Mucosa of descending colon (tissue), 3 donors: ENCODE measurements at regions not wholly inside any gene's neighbourhood (a gene's known extent, or its start where the extent isn't known, plus 50 kb on each side); places are given as distances from the start of the nearest gene placed in this dataset.

ENCODE experiments used
- ATAC-seq: fragments of 200-7000 bp; cut with Tn5 transposase; one replicate; pipeline ENCODE4 v1.9.1; 2020; ENCODE audit warnings: mild to moderate bottlenecking, moderate library complexity
- DNase-seq, 3 donors: peaks; one replicate each; pipeline ENCODE4 v3.0.0-alpha.2; 2020
- H3K36me3 ChIP-seq: fragments of 200-600 bp; one replicate; pipeline ENCODE4 v1.8.0; 2021; ENCODE audit warnings: low read depth, mild to moderate bottlenecking
- H3K4me1 ChIP-seq: fragments of 200-600 bp; one replicate; pipeline ENCODE4 v1.8.0; 2021; ENCODE audit warnings: low read depth, mild to moderate bottlenecking
- H3K4me3 ChIP-seq: fragments of 200-600 bp; one replicate; pipeline ENCODE4 v1.8.0; 2021; ENCODE audit warnings: mild to moderate bottlenecking
- H3K9me3 ChIP-seq: fragments of 200-600 bp; one replicate; pipeline ENCODE4 v1.8.0; 2021; ENCODE audit warnings: mild to moderate bottlenecking
- CTCF ChIP-seq: fragments of 200-600 bp; IDR thresholded peaks from one replicate; pipeline ENCODE4 v1.8.0; 2022; ENCODE audit warnings: antibody characterized with exemption, mild to moderate bottlenecking
- intact Hi-C, 2 donors: fragments of 100-400 bp; cut with DNase I in 1 of 2; cut with micrococcal nuclease in 1 of 2; formaldehyde crosslinking; loops; one replicate each; pipeline versions ENCODE4 v1.11.0 to v1.11.1; 2022; cut with DNase I, micrococcal nuclease
- donor health status: DM: no; HTN: no; CAD: no; lungs with moderate emphysema.
- donor health status: DM: no; HTN: no; CAD: no.
- donor health status: DM: no; HTN: yes; CAD: no.

GRCh38 chr1:192945390-192946130 lies 113.6 kb downstream of the UCHL5 start:
- no peak for DNase-seq
- no peaks in the 10 kb centered on the region for H3K4me1 ChIP-seq
- TF ChIP-seq CTCF, result no peak
- H3K36me3 ChIP-seq, result no peaks in the 10 kb centered on the region
- intact Hi-C loops, result no loop called here
- no peak overlapping the region for H3K4me3 ChIP-seq
- ATAC-seq, result no peak
- H3K9me3 ChIP-seq, result no peaks in the 10 kb centered on the region

DNA sequence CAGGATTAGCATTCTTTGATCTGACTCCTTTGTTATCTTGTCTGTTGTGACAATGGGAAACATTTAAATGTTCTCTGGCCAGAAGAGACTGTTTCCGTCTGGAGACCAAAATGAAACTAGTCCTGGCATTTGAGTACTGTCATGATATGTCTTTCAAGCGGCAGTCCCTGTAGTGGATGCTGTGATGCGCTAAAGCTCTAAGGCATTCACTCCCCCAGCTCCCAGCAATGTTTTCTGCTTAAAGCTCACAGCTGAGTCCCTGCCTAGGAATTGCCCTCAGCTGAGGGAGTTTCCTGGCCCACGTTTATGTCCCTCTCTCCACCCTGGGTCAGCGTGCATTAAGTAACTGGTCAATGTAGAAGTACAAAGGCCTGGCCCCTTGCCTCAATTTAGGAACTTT lies 109.4 kb downstream of the UCHL5 start:
- no peak for DNase-seq
- intact Hi-C loops, result no loop called here

GRCh38 chr1:192950926-192951325 lies 108.2 kb downstream of the UCHL5 start:
- TF ChIP-seq CTCF, result no peak
- no peak for ATAC-seq
- intact Hi-C loops, result no loop called here
- Histone ChIP-seq H3K36me3 (no peaks in the 10 kb centered on the region), H3K4me3 (no peak overlapping the region), H3K9me3 (no peaks in the 10 kb centered on the region), H3K4me1 (no peaks in the 10 kb centered on the region)
- no peak for DNase-seq

More for the DNA sequence above, 109.4 kb downstream of the UCHL5 start:
- ATAC-seq, result no peak
- H3K9me3 ChIP-seq, result no peaks in the 10 kb centered on the region
- H3K4me3 ChIP-seq, result no peak overlapping the region
- no peaks in the 10 kb centered on the region for H3K4me1 ChIP-seq
- TF ChIP-seq CTCF, result no peak
- H3K36me3 ChIP-seq, result no peaks in the 10 kb centered on the region

DNA sequence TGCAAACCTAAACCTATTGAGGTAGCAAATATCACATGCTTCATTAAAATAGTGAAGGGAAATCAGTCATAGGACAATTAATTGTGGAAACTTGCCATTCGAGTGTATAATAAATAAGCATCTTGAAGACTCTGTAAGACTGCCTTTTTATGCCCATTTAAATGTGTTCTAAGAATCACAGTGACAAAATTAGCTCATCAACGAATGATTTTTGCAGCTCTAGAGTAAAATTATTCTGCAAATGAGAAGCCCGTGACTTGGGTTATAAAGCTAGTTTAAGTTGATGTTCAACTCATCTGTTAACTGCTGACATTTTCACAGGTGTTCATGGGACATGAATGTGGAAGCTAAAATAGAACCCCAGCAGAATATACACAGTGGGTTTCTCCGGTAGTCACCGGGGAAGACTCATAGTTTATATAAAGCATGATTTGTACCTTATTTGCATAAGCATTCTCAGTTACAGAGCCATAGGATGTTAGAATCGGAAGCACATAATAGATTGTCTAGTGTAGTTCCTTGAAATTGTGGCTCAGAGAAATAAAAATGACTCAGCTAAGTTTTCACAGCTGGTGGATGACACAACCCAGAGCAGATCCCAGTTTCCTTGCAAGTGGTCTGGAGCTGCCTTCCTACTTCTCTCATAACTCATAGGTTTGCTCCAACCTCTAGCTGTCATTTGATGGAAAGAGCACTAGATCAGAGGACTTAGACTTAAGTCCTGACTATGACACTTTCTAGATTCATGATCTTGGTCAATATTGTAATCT lies 107.3 kb downstream of the UCHL5 start:
- ATAC-seq (peak; percentile 77), DNase-seq (no peak)
- no peaks in the 10 kb centered on the region for H3K9me3 ChIP-seq
- intact Hi-C loops, result no loop called here
- TF ChIP-seq CTCF, result no peak
- H3K4me1 ChIP-seq, result no peaks in the 10 kb centered on the region
- H3K36me3 ChIP-seq, result no peaks in the 10 kb centered on the region
- H3K4me3 ChIP-seq, result no peak overlapping the region

GRCh38 chr1:192952646-192953045 lies 106.5 kb downstream of the UCHL5 start:
- DNase-seq (no peak), ATAC-seq (no peak)
- no peak for TF ChIP-seq CTCF
- no peak overlapping the region for H3K4me3 ChIP-seq
- H3K36me3 ChIP-seq, result no peaks in the 10 kb centered on the region
- H3K9me3 ChIP-seq, result no peaks in the 10 kb centered on the region
- intact Hi-C loops, result no loop called here
- H3K4me1 ChIP-seq, result no peaks in the 10 kb centered on the region
